ENCODE measurements at regions not wholly inside any gene's neighbourhood (a gene's known extent, or its start where the extent isn't known, plus 50 kb on each side); places are given as distances from the start of the nearest gene placed in this dataset.

DNA sequence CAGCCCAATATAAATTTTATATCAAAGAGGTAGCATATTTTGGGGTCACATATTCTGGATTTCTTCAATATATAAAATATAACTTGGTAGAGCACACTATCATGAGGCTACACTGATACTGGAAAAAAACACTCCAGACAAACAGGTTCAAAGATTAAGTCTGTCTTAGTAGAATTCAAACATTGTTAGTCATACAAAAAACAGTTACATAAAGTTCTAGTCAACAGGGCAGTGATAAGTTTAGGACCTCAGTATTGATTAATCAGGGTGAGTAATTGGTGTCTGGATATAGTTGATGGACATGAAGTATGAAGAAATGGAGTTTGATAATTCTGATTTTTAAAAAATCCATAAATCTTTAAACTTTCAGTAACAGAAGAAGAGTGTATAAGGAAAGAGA lies 1291.3 kb downstream of the FSTL5 start:
- DNase-seq (ENCODE audit: extremely low read depth, low read depth) = no peak

DNA sequence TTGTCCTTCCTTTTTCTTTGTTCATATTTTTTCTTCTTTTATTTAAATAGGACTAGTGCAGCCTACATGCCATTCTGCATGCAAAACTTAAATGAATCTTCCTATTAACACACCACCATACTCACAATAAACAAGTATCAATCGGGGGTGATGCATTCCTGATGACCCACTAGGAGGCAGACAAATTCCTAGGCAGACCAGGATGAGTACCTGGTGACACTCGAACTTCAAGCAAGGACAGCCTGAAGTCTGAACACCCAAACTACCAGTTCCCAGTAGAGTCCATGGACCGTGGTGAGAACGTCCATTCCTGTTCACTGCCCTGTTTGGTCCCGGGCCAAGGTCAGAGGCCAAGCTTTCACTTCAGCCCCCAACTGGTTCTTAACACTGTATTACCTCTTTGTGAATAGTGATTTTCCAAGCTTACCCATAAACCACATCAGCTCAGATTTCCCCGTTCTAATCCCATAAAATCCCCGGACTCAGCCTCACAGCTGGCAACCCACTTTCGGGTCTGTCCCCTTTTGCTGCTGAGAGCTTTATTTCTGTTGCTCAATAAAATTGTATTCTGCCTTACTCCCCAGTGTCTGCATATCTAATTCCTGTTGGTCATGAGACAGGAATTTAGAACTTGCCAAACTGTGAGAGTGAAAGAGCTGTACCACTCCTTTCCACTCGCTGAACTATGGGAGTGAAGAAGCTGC lies 1286.6 kb downstream of the FSTL5 start:
- DNase-seq (ENCODE audit: extremely low read depth, low read depth) = no peak

DNA sequence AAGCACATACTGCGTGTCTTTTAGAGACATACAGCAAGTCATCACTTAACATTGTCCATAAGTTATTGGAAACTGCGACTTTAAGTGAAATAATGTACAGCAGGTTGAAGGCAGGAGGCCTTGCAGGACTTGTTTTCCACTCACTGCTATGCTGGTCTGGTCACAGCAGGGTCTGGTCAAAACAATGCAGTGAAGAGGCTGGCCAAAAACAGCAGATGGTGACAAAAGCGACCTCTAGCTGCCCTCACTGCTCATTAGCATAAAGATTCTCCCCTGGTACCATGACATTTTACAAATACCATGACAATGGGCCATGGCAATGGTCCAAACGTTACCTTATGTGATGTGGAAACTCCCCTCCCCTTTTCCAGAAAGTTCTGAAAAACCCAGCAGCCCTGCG lies 1283.6 kb downstream of the FSTL5 start:
- no peak for DNase-seq (ENCODE audit: extremely low read depth, low read depth)

- DNase-seq (ENCODE audit: extremely low read depth, low read depth) = no peak
Measured at GRCh38 chr4:160887668-160888067, 1276.1 kb downstream of the FSTL5 start.

DNA sequence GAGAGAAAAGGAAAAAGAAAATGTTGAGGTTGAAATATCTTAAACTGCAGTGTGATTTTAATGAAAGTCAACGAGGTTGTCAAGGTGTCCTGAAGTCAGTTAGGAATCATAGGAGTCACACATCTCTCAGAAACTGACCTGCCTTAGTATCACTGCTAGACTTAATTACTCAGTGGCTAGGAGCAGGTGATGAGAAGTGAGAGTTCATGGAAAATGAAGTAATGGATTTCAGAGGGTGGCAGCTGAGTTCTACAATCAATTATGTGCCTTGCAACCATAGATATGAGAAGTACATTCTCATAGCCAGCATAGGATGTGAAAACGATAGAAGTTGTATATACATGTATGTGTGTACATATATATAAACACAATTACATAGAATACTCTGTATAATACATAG lies 1269.7 kb downstream of the FSTL5 start:
- no peak for DNase-seq (ENCODE audit: extremely low read depth, low read depth)

- DNase-seq (ENCODE audit: extremely low read depth, low read depth) = no peak
Measured at GRCh38 chr4:160894809-160895208, 1269.0 kb downstream of the FSTL5 start.

DNA sequence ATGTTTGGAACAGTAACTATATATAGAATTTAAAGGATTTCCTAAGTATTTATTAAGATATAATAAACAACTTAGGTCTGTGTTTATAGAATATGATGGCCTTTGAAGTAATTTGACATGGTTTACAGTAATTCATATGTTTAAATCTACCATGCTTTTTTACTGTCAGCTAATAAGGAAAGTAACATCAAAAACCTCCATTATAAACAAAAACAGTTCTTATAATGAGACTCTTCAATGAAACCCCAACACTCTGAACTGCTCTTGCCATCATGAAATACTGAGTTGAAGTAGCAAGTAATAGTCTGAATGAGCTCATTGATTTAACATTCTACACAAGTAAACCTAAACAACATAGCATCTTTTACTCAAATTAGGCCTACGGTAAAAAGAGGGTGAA lies 1236.5 kb downstream of the FSTL5 start:
- no peak for DNase-seq (ENCODE audit: extremely low read depth, low read depth)

GRCh38 chr4:160928482-160928881 lies 1235.3 kb downstream of the FSTL5 start:
- DNase-seq (ENCODE audit: extremely low read depth, low read depth) = no peak

GRCh38 chr4:160947653-160948052 lies 1216.1 kb downstream of the FSTL5 start:
- no peak for DNase-seq (ENCODE audit: extremely low read depth, low read depth)

DNA sequence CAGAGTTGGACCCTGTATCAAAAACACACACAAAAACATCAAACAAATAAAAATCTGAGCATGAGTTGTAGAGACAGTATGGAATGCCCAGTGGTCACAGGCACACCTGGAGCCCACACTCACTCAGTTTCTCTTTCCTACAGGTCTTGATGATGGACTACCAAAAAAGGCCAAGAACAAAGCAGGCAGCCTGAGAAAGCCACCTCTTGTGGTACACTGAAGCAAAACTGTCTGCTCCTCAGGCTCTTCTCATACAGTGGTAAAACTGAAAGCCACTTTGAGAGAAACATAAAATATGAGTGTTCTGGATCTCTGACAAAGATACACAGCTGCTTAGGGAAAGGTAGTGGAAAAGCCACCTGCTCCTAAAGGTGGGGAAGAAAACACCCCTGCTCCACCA lies 1206.9 kb downstream of the FSTL5 start:
- no peak for DNase-seq (ENCODE audit: extremely low read depth, low read depth)

- peak; percentile 4 for DNase-seq (ENCODE audit: extremely low read depth, low read depth)
Measured at GRCh38 chr4:160969925-160970324, 1193.9 kb downstream of the FSTL5 start.

GRCh38 chr4:160980091-160980490 lies 1183.7 kb downstream of the FSTL5 start:
- no peak for DNase-seq (ENCODE audit: extremely low read depth, low read depth)

- DNase-seq (ENCODE audit: extremely low read depth, low read depth) = no peak
Measured at GRCh38 chr4:160981083-160981482, 1182.7 kb downstream of the FSTL5 start.

DNA sequence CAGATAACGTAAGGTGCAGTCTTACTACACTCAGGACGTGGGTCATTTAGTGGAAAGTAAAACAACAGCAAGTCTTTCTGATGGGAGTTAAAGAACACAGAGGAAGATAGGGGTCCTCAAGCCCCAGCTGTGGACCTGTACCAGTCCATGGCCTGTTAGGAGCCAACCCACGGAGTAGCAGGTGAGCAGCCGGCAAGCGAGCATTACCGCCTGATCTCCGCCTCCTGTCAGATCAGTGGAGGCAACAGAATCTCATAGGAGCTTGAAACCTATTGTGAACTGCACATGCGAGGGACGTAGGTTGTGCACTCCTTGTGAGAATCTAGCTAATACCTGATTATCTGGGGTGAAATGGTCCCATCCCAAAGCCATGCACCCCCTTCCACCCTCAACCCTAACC lies 1180.8 kb downstream of the FSTL5 start:
- no peak for DNase-seq (ENCODE audit: extremely low read depth, low read depth)

- no peak for DNase-seq (ENCODE audit: extremely low read depth, low read depth)
Measured at GRCh38 chr4:161002386-161002785, 1161.4 kb downstream of the FSTL5 start.

DNA sequence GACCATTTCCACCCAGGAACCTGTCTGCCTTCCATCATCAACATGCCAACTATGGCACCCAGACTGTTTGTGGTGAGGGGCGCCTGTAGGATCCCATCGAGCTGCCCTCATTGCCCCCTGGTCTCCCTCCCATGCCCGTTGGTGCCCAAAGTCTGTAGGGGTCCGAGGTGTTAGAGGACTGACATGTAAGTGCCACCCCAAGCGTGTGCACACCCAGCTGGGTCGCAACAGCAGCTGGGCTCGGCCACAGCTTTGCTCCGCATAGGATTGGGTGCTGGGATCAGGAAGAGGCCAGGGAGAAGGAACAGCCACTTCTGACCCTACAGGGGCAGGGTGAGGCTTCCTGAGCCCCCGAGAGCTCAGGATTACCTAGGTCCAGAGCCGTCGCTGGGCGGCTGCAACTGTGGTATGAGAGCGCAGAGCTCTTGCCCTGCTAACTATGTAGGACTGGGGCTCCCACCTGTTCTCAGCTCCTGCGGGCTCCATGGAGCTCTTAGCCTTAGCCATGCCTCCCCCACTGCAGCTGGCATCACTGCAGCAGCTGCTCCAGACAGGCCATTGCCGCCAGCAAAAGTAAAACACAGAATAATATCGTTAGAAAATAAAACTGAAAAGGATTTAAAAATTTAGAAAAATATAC lies 1160.3 kb downstream of the FSTL5 start:
- no peak for DNase-seq (ENCODE audit: extremely low read depth, low read depth)

GRCh38 chr4:161005746-161006145 lies 1158.1 kb downstream of the FSTL5 start:
- DNase-seq (ENCODE audit: extremely low read depth, low read depth) = no peak

DNA sequence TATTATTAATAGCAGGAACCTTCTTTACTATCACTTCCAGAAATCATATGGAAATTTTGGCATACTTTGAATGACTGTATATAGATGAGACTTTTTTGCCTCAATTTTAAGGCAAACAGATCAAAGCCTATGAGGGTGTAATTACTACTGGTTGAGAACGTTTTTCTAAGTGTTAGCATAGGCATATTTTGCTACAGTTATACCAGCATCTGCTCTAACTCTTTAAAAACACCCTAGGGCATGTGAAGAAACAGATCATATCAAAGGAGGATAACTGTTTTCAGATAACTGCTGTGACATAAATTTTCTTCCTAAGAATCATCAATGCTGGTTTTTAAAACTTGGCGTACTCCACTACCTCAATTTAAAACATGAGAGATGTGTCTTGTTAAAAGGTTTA lies 1155.3 kb downstream of the FSTL5 start:
- no peak for DNase-seq (ENCODE audit: extremely low read depth, low read depth)

GRCh38 chr4:161010227-161010626 lies 1153.6 kb downstream of the FSTL5 start:
- DNase-seq (ENCODE audit: extremely low read depth, low read depth) = no peak
